ENCODE measurements at regions not wholly inside any gene's neighbourhood (a gene's known extent, or its start where the extent isn't known, plus 50 kb on each side); places are given as distances from the start of the nearest gene placed in this dataset.
"Not testable (repeated sequence)": the region's sequence is repeated elsewhere in the genome, so short reads cannot be mapped to it uniquely, and the experiment has no call there.

DNA sequence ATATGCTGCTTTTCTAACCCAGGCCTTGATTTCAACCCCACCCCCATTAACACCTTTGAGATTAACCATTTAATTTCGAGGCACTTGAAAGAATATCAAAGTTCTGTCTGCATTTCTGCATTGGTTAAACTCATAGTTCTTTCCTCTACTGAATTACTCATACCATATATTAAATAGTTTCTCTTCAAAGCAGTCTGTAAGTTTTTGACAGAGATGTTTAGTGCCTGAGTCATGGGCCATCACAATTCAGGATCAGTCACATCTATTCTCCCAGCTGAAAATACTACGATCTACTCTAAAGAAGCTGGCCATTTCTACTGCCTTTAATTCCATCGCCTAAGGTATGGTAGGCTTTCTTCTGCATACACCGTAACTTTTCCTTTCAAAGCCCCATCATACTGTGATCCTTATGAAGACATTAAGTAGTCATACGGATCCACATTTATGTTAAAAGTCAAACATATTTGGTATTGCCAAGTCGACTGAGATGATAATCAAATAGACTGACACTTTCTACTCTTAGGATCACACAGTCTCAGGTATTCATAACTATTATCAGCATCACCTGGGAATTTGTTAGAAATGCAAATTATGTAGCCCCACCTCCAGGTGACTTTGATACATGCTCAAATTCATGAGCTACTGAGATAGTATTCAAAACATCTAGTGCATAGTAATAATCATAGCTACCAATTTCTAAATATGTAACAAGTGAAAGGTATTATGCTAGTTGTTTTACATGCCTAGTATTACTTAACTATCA is 489.4 kb upstream of the IL12A start:
- Histone ChIP-seq H3K27ac (ENCODE audit: insufficient read depth, low read length) (no peak overlapping the region), H3K9ac (ENCODE audit: insufficient read depth, low read length) (no peak overlapping the region), H2AFZ (ENCODE audit: low read length) (no peak overlapping the region), H4K20me1 (ENCODE audit: control insufficient read depth, extremely low read depth, insufficient read depth, low read length) (no peaks in the 10 kb centered on the region), H3K79me2 (ENCODE audit: control insufficient read depth, insufficient read depth, low read length) (no peaks in the 10 kb centered on the region), H3K27me3 (ENCODE audit: control insufficient read depth, insufficient read depth, low read length) (no peaks in the 10 kb centered on the region), H3K36me3 (ENCODE audit: control insufficient read depth, insufficient read depth, low read length) (no peaks in the 10 kb centered on the region), H3K9me3 (ENCODE audit: control insufficient read depth, insufficient read depth, low read depth, low read length) (no peaks in the 10 kb centered on the region), H3K4me2 (ENCODE audit: extremely low read depth, insufficient read depth, low read length) (no peak overlapping the region), H3K4me1 (ENCODE audit: control insufficient read depth, extremely low read depth, insufficient read depth, low read length) (no peaks in the 10 kb centered on the region), H3K4me3 (replicated peaks in 1 of 4; ENCODE audit: control extremely low read depth in 1 of 4, insufficient read depth in 1 of 4, low read depth in 3 of 4, low read length in 4 of 4) (no peak overlapping the region)
- peak in 1 of 2 donors; percentile 70 for DNase-seq (ENCODE audit: low read depth in 2 of 2)
- TF ChIP-seq EZH2 (IDR thresholded peaks at IDR 0.05; ENCODE audit: low read length, missing control alignments) = no peak
- TF ChIP-seq, protein P1, sequence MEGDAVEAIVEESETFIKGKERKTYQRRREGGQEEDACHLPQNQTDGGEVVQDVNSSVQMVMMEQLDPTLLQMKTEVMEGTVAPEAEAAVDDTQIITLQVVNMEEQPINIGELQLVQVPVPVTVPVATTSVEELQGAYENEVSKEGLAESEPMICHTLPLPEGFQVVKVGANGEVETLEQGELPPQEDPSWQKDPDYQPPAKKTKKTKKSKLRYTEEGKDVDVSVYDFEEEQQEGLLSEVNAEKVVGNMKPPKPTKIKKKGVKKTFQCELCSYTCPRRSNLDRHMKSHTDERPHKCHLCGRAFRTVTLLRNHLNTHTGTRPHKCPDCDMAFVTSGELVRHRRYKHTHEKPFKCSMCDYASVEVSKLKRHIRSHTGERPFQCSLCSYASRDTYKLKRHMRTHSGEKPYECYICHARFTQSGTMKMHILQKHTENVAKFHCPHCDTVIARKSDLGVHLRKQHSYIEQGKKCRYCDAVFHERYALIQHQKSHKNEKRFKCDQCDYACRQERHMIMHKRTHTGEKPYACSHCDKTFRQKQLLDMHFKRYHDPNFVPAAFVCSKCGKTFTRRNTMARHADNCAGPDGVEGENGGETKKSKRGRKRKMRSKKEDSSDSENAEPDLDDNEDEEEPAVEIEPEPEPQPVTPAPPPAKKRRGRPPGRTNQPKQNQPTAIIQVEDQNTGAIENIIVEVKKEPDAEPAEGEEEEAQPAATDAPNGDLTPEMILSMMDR (conservative IDR thresholded peaks at IDR 0.05 in 1 of 2, IDR thresholded peaks at IDR 0.05 in 1 of 2; ENCODE audit: low read depth in 1 of 2, low read length in 2 of 2) = no peak

- Histone ChIP-seq H3K4me3 (replicated peaks in 1 of 4; ENCODE audit: control extremely low read depth in 1 of 4, insufficient read depth in 1 of 4, low read depth in 3 of 4, low read length in 4 of 4) (no peak overlapping the region), H3K4me1 (ENCODE audit: control insufficient read depth, extremely low read depth, insufficient read depth, low read length) (no peaks in the 10 kb centered on the region), H3K9me3 (ENCODE audit: control insufficient read depth, insufficient read depth, low read depth, low read length) (no peaks in the 10 kb centered on the region), H3K4me2 (ENCODE audit: extremely low read depth, insufficient read depth, low read length) (no peak overlapping the region), H4K20me1 (ENCODE audit: control insufficient read depth, extremely low read depth, insufficient read depth, low read length) (no peaks in the 10 kb centered on the region), H2AFZ (ENCODE audit: low read length) (no peak overlapping the region), H3K27ac (ENCODE audit: insufficient read depth, low read length) (no peak overlapping the region), H3K27me3 (ENCODE audit: control insufficient read depth, insufficient read depth, low read length) (no peaks in the 10 kb centered on the region), H3K36me3 (ENCODE audit: control insufficient read depth, insufficient read depth, low read length) (no peaks in the 10 kb centered on the region), H3K9ac (ENCODE audit: insufficient read depth, low read length) (no peak overlapping the region), H3K79me2 (ENCODE audit: control insufficient read depth, insufficient read depth, low read length) (no peaks in the 10 kb centered on the region)
- no peak for TF ChIP-seq EZH2 (IDR thresholded peaks at IDR 0.05; ENCODE audit: low read length, missing control alignments)
- TF ChIP-seq, protein P1 (conservative IDR thresholded peaks at IDR 0.05 in 1 of 2, IDR thresholded peaks at IDR 0.05 in 1 of 2; ENCODE audit: low read depth in 1 of 2, low read length in 2 of 2) = no peak
- DNase-seq (ENCODE audit: low read depth in 2 of 2) = no peak
Measured at GRCh38 chr3:159501029-159501428, 487.6 kb upstream of the IL12A start.

GRCh38 chr3:159502986-159503385 is 485.6 kb upstream of the IL12A start:
- Histone ChIP-seq H3K79me2 (ENCODE audit: control insufficient read depth, insufficient read depth, low read length) (no peaks in the 10 kb centered on the region), H3K36me3 (ENCODE audit: control insufficient read depth, insufficient read depth, low read length) (no peaks in the 10 kb centered on the region), H3K9ac (ENCODE audit: insufficient read depth, low read length) (no peak overlapping the region)

GRCh38 chr3:159510988-159511387 is 477.6 kb upstream of the IL12A start:
- H3K79me2 ChIP-seq (ENCODE audit: control insufficient read depth, insufficient read depth, low read length); H4K20me1 ChIP-seq (ENCODE audit: control insufficient read depth, extremely low read depth, insufficient read depth, low read length); H3K9ac ChIP-seq (ENCODE audit: insufficient read depth, low read length); H3K4me3 ChIP-seq (replicated peaks in 1 of 4; ENCODE audit: control extremely low read depth in 1 of 4, insufficient read depth in 1 of 4, low read depth in 3 of 4, low read length in 4 of 4); H3K4me1 ChIP-seq (ENCODE audit: control insufficient read depth, extremely low read depth, insufficient read depth, low read length); H3K36me3 ChIP-seq (ENCODE audit: control insufficient read depth, insufficient read depth, low read length); H3K27me3 ChIP-seq (ENCODE audit: control insufficient read depth, insufficient read depth, low read length); DNase-seq (ENCODE audit: low read depth in 2 of 2); H3K27ac ChIP-seq (ENCODE audit: insufficient read depth, low read length); H2AFZ ChIP-seq (ENCODE audit: low read length); H3K9me3 ChIP-seq (ENCODE audit: control insufficient read depth, insufficient read depth, low read depth, low read length); H3K4me2 ChIP-seq (ENCODE audit: extremely low read depth, insufficient read depth, low read length): not testable (repeated sequence)

More at GRCh38 chr3:159502986-159503385, 485.6 kb upstream of the IL12A start:
- Histone ChIP-seq H4K20me1 (ENCODE audit: control insufficient read depth, extremely low read depth, insufficient read depth, low read length) (no peaks in the 10 kb centered on the region), H3K27ac (ENCODE audit: insufficient read depth, low read length) (no peak overlapping the region), H3K4me1 (ENCODE audit: control insufficient read depth, extremely low read depth, insufficient read depth, low read length) (no peaks in the 10 kb centered on the region), H3K4me3 (replicated peaks in 1 of 4; ENCODE audit: control extremely low read depth in 1 of 4, insufficient read depth in 1 of 4, low read depth in 3 of 4, low read length in 4 of 4) (no peak overlapping the region), H2AFZ (ENCODE audit: low read length) (no peak overlapping the region), H3K27me3 (ENCODE audit: control insufficient read depth, insufficient read depth, low read length) (no peaks in the 10 kb centered on the region), H3K9me3 (ENCODE audit: control insufficient read depth, insufficient read depth, low read depth, low read length) (no peaks in the 10 kb centered on the region), H3K4me2 (ENCODE audit: extremely low read depth, insufficient read depth, low read length) (no peak overlapping the region)
- TF ChIP-seq, protein P1 (conservative IDR thresholded peaks at IDR 0.05 in 1 of 2, IDR thresholded peaks at IDR 0.05 in 1 of 2; ENCODE audit: low read depth in 1 of 2, low read length in 2 of 2) = no peak
- no peak for DNase-seq (ENCODE audit: low read depth in 2 of 2)
